ENCODE measurements at regions not wholly inside any gene's neighbourhood (a gene's known extent, or its start where the extent isn't known, plus 50 kb on each side); places are given as distances from the start of the nearest gene placed in this dataset.

DNA sequence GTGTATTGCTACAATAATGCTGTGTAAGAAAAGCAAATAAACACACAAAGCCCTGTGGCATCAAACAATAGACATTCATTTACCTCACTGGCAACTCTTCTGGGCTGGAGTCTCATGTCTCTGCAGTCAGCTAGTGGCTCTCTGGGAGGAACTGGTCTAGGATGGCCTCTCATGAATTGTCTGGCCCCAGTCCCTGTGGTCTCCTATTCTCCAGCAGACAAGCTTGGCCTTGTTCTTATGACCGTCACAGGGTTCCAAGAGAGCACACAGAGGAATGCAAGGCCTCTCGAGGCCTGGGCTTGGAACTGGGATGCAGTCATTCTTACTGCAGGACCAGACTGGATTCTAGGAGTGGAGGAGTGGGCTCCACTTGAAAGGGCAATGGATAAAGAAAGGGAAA lies 141.2 kb upstream of the NTM start:
- Mint-ChIP-seq H3K4me3 (no peak overlapping the region), H3K27me3 (peaks cover 2% of the 10 kb centered on the region), H3K36me3 (ENCODE audit: low read depth) (no peaks in the 10 kb centered on the region), H3K9me3 (no peaks in the 10 kb centered on the region), H3K4me1 (no peaks in the 10 kb centered on the region), H3K27ac (no peak overlapping the region)
- DNase-seq: no peak
- intact Hi-C loops (cut with micrococcal nuclease): no loop called here

DNA sequence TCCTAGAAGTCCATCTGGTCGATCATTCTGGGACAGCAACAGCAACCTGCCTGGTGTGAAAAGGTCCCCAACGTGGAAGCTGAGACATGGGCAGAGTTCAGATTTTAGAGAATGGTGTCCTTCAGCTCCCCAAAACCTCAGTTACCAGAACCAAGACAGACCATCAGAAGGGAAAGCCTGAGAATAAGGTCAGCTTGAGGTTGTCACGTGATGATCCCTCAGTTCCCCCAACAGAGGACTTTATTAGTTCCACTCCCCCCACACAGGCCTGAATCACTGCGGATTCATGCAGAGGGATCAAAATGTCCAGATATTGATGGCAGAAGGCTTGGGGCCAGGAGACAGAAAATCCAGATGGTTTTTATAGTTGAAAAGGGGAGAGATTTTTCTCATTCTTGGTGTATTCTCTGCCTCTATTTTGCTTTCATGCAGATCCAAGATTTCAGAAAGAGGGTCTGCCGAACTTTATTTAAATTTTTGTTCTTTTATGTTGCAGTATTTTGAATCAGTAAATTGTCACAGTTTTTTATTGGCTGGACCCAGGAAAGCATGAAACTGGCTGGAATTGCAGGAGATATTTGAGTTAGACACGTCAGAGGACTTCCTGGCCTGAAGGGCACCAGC lies 139.0 kb upstream of the NTM start:
- Mint-ChIP-seq H3K4me1 (no peaks in the 10 kb centered on the region), H3K9me3 (no peaks in the 10 kb centered on the region), H3K36me3 (ENCODE audit: low read depth) (no peaks in the 10 kb centered on the region), H3K27me3 (no peaks in the 10 kb centered on the region), H3K27ac (no peak overlapping the region), H3K4me3 (no peak overlapping the region)
- DNase-seq: no peak
- intact Hi-C loops (cut with micrococcal nuclease): no loop called here

DNA sequence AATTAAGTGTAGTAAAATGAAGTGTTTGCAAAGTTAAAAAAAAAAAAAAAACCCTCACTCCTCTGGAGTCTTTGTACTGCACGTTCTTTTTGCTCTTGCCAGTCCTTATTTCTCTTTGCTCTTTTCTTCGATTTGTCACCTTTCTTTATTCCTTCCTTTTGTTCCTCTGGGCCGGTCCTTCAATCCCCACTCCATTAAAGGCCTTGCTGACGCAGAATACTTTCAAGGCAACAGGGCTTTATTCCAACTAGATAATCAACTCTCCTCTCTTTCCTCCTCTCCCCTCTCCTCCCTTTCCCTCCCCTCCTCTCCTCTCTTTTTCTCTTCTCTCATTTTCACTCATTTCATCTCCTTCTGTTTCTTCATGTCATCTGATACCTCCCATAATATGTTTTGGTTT lies 138.2 kb upstream of the NTM start:
- no peak for DNase-seq
- Mint-ChIP-seq H3K4me1 (no peaks in the 10 kb centered on the region), H3K27ac (no peak overlapping the region), H3K27me3 (no peaks in the 10 kb centered on the region), H3K9me3 (no peaks in the 10 kb centered on the region), H3K4me3 (no peak overlapping the region), H3K36me3 (ENCODE audit: low read depth) (no peaks in the 10 kb centered on the region)
- intact Hi-C loops (cut with micrococcal nuclease): no loop called here

DNA sequence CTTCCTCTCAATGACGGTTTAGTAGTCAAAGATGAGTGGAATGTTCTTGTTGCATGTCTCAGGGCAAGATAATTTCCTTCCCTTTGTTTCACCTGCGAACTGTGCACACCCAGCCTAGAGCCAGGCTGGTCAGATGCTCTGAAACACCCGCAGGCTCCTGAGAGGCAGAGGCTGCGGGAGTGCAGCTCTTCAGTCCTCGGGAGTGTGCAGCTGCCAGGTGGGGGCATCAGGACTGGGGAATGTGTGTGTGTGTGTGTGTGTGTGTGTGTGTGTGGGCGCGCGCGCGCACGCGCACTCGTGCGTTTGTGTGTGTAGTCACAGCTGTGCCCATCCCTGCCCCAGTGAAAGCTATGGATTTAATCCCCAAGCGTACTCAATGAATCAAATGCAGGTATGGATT lies 136.2 kb upstream of the NTM start:
- H3K4me3 Mint-ChIP-seq: no peak overlapping the region
- no peaks in the 10 kb centered on the region for H3K27me3 Mint-ChIP-seq
- DNase-seq: no peak
- no peaks in the 10 kb centered on the region for H3K9me3 Mint-ChIP-seq
- intact Hi-C loops (cut with micrococcal nuclease): no loop called here
- H3K36me3 Mint-ChIP-seq (ENCODE audit: low read depth): no peaks in the 10 kb centered on the region
- H3K4me1 Mint-ChIP-seq: no peaks in the 10 kb centered on the region
- H3K27ac Mint-ChIP-seq: no peak overlapping the region

DNA sequence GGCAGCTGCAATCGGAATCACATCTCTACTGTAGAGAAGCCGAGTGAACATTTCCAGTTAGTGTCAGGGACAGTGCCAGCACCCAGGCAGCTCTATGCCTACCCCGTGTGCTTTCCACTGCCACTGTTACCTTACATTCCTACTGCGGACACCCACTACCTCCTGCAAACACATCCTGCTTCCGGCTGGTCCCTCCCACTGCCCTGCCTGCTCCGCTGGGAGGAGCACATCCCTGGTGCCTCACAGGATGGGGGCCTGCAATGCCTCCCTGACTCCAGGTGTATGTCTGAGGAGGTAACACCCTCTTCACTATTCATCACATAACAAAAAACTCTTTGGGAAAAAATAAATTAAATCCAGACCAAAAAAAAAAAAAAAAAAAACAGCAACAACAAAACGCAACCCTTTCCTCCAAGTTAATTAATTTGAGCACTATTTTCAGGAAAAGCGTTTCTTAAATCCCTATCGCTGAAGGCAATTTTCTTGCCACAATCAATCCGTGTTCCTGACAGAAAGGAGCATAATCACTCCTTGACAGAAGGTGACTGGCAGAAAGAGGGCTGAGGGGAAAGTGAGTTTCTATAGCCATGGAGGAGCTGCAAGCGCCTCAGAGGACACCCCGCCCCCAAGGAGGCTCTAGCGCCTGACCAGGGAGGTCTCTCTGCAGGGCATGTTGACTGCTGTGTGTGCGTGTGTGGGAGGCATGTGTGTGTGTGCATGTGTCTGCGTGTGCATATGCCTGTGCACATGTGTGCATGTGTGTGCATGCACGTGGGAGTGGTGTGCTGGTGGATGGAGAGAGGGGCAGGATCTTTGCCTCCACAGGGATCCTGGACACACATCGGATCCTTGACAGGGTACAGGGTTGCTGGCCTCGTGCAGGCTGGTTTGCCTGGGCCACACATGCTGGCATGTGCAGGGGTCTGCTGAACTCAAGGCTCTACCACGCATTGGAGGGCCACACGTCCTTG lies 134.8 kb upstream of the NTM start:
- Mint-ChIP-seq H3K36me3 (ENCODE audit: low read depth) (no peaks in the 10 kb centered on the region), H3K27me3 (no peaks in the 10 kb centered on the region), H3K4me1 (no peaks in the 10 kb centered on the region), H3K27ac (no peak overlapping the region), H3K9me3 (no peaks in the 10 kb centered on the region), H3K4me3 (no peak overlapping the region)
- intact Hi-C loops (cut with micrococcal nuclease): no loop called here
- DNase-seq: no peak

DNA sequence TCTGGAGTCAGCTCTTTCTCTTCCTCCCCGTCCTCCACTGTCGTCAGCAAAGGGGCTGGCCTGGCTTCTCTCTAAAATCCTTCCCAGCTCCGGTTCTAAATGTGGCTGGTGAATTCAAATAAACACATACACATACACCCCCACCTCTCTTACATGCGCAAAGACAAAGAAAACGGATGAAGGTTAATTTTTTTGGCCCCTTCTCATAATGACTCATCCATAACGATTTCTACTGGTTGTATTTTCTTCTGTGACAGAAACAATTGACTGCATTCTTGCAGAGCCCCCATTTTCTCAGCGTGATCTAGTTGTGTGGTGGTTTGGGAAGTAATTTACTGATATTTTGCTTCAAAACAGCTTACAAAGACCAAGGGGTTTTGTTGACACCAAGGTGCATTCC lies 130.0 kb upstream of the NTM start:
- Mint-ChIP-seq H3K36me3 (ENCODE audit: low read depth) (no peaks in the 10 kb centered on the region), H3K4me3 (no peak overlapping the region), H3K9me3 (no peaks in the 10 kb centered on the region), H3K27ac (no peak overlapping the region), H3K27me3 (peaks cover under 1% of the 10 kb centered on the region), H3K4me1 (no peaks in the 10 kb centered on the region)
- no peak for DNase-seq
- intact Hi-C loops (cut with micrococcal nuclease): no loop called here

DNA sequence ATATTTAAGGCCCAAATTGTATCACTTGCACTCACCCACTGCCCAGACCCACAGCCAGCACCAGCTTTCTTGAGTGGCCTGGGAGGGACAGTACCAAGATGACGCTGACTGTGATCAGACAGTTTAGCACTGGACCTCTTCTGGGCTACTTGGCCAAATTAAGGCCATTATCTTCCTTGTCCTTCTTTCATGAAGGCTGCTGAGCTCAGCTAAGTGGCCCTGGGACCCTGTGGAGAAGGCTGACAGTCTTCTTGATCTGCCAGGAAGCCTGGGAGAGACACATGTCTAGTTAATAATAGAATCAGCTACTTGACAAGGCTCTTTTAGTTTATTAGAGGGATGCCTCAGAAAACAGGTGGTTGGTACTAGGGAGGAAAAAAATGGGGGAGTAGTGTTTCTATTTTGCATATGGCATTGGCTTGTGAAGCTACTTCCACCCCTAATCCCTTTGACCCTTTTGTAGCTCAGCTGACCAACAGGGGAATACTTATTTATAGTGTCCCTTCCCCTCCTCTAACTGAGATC lies 127.9 kb upstream of the NTM start:
- Mint-ChIP-seq H3K4me3 (no peak overlapping the region), H3K27ac (no peak overlapping the region), H3K36me3 (ENCODE audit: low read depth) (no peaks in the 10 kb centered on the region), H3K4me1 (no peaks in the 10 kb centered on the region), H3K9me3 (no peaks in the 10 kb centered on the region), H3K27me3 (peaks cover 14% of the 10 kb centered on the region)
- DNase-seq: no peak
- intact Hi-C loops (cut with micrococcal nuclease): no loop called here

DNA sequence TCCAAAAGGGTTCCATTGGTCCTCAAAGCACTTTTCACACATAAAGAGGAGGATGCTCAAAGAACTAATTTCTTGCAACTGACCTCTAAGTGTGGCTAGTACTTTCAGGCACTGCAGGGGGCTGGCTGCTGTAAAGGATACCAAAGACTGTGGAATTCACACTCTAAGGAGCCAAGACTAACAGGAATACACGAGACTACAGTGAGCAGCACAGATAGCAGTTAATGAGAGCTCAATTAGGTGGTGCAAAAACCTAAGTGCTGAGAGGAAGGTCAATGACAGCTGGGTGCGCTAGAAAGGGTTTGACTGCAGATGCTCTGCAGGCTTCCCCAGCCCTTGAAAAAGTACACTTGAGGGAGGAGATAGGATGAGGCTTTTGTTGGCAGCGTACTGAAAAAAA lies 124.3 kb upstream of the NTM start:
- Mint-ChIP-seq H3K36me3 (ENCODE audit: low read depth) (no peaks in the 10 kb centered on the region), H3K9me3 (no peaks in the 10 kb centered on the region), H3K27ac (no peak overlapping the region), H3K27me3 (peaks cover 17% of the 10 kb centered on the region), H3K4me3 (no peak overlapping the region), H3K4me1 (no peaks in the 10 kb centered on the region)
- no peak for DNase-seq
- intact Hi-C loops (cut with micrococcal nuclease): no loop called here

DNA sequence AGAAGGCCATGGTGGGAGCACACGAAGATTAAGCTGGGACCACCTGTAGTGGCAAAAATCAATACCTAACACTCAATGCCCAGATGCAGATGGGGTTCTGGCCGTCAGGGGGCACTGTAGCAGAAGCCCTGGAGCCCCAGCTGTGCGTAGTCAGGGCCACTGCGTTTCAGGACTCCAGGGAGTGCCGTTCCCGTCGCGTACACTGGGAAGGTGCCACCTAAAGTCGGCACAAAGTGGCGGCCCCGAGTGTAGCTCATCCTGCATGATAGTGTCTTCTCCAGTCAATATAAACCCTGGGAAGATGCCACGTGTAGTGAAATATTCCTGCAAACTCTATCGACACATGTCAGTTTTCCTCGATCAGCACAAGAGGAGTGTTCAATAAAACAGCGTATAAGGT lies 123.8 kb upstream of the NTM start:
- intact Hi-C loops (cut with micrococcal nuclease): no loop called here
- Mint-ChIP-seq H3K9me3 (no peaks in the 10 kb centered on the region), H3K4me1 (no peaks in the 10 kb centered on the region)

DNA sequence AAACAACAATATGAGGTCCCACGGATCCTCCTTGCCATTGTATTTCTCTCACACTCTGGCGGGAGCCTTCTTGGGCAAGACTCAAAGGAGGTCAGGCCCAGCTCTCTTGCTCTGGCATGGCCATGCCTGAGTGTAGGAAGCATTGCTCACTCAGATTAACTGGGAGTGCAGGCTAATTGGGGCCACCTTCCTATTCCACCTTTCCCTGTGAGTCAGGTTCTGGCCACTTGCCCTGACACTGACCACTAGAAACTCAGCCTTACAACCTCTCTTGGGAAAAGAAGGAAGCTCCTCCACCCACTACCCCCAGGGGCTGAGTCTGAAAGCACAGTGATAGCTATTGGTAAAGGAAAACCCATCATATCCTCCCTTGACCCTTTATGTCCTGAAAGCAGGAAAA lies 121.8 kb upstream of the NTM start:
- Mint-ChIP-seq H3K27me3 (peaks cover 20% of the 10 kb centered on the region), H3K27ac (no peak overlapping the region), H3K4me1 (no peaks in the 10 kb centered on the region), H3K9me3 (no peaks in the 10 kb centered on the region), H3K4me3 (no peak overlapping the region), H3K36me3 (ENCODE audit: low read depth) (no peaks in the 10 kb centered on the region)
- no peak for DNase-seq
- intact Hi-C loops (cut with micrococcal nuclease): no loop called here

More for the DNA sequence above, 123.8 kb upstream of the NTM start:
- Mint-ChIP-seq H3K4me3 (no peak overlapping the region), H3K27ac (no peak overlapping the region), H3K36me3 (ENCODE audit: low read depth) (no peaks in the 10 kb centered on the region), H3K27me3 (peaks cover 17% of the 10 kb centered on the region)
- no peak for DNase-seq

DNA sequence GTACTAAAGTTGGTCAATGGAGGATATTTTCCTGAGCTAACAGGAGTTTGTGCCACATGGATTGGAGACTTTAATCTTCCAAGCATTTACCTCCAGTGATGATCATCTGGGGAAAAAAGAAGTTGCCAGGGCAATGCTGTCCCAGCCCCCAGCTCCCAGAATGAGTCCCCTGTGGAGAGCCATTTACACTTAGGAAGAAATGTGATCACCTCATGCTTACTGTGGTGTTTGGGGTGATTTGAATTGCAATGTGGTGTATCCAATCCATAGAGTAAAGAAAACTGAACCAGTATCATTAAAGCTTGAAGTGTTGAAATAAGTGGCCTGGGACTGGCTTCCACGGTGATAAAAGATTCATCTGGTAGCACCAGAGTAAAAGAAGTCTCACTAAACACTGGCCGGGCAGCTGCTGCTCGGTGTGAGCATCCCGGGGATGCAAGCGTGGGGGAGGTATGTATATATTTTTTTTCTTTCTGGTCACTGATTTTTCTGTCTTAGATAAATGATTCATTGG lies 117.2 kb upstream of the NTM start:
- Mint-ChIP-seq H3K4me3 (no peak overlapping the region), H3K9me3 (no peaks in the 10 kb centered on the region), H3K27ac (no peak overlapping the region), H3K4me1 (no peaks in the 10 kb centered on the region), H3K36me3 (ENCODE audit: low read depth) (no peaks in the 10 kb centered on the region), H3K27me3 (peaks cover 2% of the 10 kb centered on the region)
- intact Hi-C loops (cut with micrococcal nuclease): no loop called here
- no peak for DNase-seq

DNA sequence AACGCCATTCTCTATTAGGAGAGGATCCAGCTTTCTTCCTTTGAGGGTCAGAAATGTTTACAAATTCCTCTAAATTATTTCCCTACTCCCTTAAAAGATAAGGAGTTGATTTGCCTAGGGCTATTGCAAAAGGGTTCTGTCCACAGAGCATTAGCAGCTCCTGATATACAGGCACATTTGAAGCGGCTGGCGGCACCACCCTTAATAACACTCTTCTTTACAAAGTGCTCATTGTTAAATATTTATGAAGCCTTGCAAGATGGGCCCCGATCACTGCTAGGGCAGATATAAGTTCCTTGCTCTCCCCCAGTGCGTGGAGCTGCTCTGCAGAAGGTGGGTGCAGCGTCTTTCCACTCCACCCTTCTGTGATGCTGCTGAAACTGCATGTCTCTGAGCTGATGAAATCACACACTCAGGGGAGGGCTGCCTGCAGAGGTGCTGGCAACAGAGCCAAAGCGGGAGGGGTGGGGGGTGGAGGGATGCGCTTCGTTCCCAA lies 116.7 kb upstream of the NTM start:
- no peaks in the 10 kb centered on the region for H3K4me1 Mint-ChIP-seq
- H3K4me3 Mint-ChIP-seq: no peak overlapping the region
- H3K27ac Mint-ChIP-seq: no peak overlapping the region
- H3K36me3 Mint-ChIP-seq (ENCODE audit: low read depth): no peaks in the 10 kb centered on the region
- no peaks in the 10 kb centered on the region for H3K9me3 Mint-ChIP-seq
- intact Hi-C loops (cut with micrococcal nuclease): no loop called here
- H3K27me3 Mint-ChIP-seq: peaks cover 2% of the 10 kb centered on the region
- no peak for DNase-seq

DNA sequence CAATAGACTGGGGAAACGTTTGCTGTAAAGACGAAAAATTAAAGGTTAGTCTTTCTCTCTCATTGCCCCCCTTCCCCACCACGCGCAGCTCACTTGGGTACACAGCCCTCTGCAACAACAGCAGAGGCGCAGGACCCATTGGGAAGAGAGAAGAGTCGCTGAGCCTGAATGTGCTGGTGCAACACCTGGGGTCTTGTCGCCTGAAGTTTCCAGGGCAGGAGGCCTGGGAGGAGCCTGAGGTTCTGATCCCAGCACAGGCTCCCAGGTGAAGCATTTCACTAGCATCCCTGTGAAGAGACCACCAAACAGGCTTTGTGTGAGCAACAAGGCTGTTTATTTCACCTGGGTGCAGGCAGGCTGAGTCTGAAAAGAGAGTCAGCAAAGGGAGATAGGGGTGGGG lies 116.2 kb upstream of the NTM start:
- Mint-ChIP-seq H3K36me3 (ENCODE audit: low read depth) (no peaks in the 10 kb centered on the region), H3K4me3 (no peak overlapping the region), H3K9me3 (no peaks in the 10 kb centered on the region), H3K27ac (no peak overlapping the region), H3K4me1 (no peaks in the 10 kb centered on the region), H3K27me3 (peaks cover 2% of the 10 kb centered on the region)
- DNase-seq: no peak
- intact Hi-C loops (cut with micrococcal nuclease): no loop called here

DNA sequence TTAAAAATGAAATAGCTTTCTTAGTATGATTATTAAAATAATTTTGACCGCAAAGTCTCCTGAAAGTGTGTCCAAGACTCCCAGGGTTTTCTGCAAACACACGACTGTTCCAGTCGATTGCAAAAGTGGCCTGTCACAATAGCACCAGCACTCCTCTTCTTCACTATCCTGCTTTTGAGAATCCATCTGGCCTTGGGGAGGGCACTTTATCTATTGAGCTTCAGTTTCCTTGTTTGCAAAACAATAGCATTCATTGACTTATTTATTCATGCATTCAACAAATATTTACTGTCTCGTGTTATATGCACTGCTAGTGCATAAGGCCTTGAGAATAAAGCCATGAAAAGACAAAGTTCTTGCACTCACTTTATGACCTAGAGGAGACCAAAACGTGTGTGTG lies 96.2 kb upstream of the NTM start:
- Mint-ChIP-seq H3K4me3 (no peak overlapping the region), H3K4me1 (no peaks in the 10 kb centered on the region), H3K9me3 (no peaks in the 10 kb centered on the region), H3K36me3 (ENCODE audit: low read depth) (no peaks in the 10 kb centered on the region), H3K27me3 (no peaks in the 10 kb centered on the region), H3K27ac (no peak overlapping the region)
- no peak for DNase-seq
- intact Hi-C loops (cut with micrococcal nuclease): no loop called here

Measured in activated CD4-positive, alpha-beta T cell treated with anti-CD3 and anti-CD28 coated beads, Interleukin-2, amount 10 ng/mL, durations not matched to agents 24 days and 14 days (primary cell).